Naive thymus-derived CD8-positive, alpha-beta T cell (primary cell): ENCODE measurements at regions not wholly inside any gene's neighbourhood (a gene's known extent, or its start where the extent isn't known, plus 50 kb on each side); places are given as distances from the start of the nearest gene placed in this dataset.
A peak's percentile ranks its signal among the peaks of the same experiment; 100 is the strongest.

Experiments
- ATAC-seq, 2 donors: fragments of 150-1000 bp; cut with Tn5 transposase in 1 of 2; sonication (Bioruptor Pico), chemical (Tn5 transposase) in 1 of 2; 1 replicate in 1 of 2; 2 replicates in 1 of 2; pipeline ENCODE4 v1.10.0; 2021; ENCODE audit warnings: mild to moderate bottlenecking in 2 of 2, moderate library complexity in 2 of 2
- POLR2A ChIA-PET: fragments of 350-600 bp; sonication (Branson Sonifier 250); formaldehyde crosslinking; loops from one replicate; lab custom pipeline; 2021; ENCODE audit warnings: antibody characterized with exemption; lab: Charles Lee
- DNase-seq, 10 donors: peaks; one replicate each; pipeline versions ENCODE4 v3.0.0 to v3.0.0-alpha.2; 2020 to 2022
- H3K27ac Mint-ChIP-seq, 10 donors: one replicate each; pipeline ENCODE4 v1.8.0; 2020 to 2022; ENCODE audit warnings: mild to moderate bottlenecking in 10 of 10, mixed read lengths in 10 of 10, moderate library complexity in 4 of 10, inconsistent platforms in 1 of 10
- H3K27me3 Mint-ChIP-seq, 5 donors: one replicate each; pipeline ENCODE4 v1.8.0; 2021 to 2022; ENCODE audit warnings: mixed read lengths in 5 of 5
- H3K36me3 Mint-ChIP-seq, 3 donors: one replicate each; pipeline ENCODE4 v1.8.0; 2020 to 2022; ENCODE audit warnings: mixed read lengths in 3 of 3, mild to moderate bottlenecking in 2 of 3, inconsistent platforms in 1 of 3
- H3K4me1 Mint-ChIP-seq, 4 donors: one replicate each; pipeline ENCODE4 v1.8.0; 2021 to 2022; ENCODE audit warnings: mixed read lengths in 4 of 4
- H3K4me3 Mint-ChIP-seq, 10 donors: one replicate each; pipeline ENCODE4 v1.8.0; 2020 to 2022; ENCODE audit warnings: mild to moderate bottlenecking in 10 of 10, mixed read lengths in 10 of 10, moderate library complexity in 6 of 10, inconsistent platforms in 1 of 10
- H3K9me3 Mint-ChIP-seq, 9 donors: one replicate each; pipeline ENCODE4 v1.8.0; 2020 to 2022; ENCODE audit warnings: mixed read lengths in 9 of 9, mild to moderate bottlenecking in 3 of 9, inconsistent platforms in 1 of 9, moderate library complexity in 1 of 9

- peaks cover 0 to 7% (median 4%) of the 10 kb centered on the region in 5 donors for H3K27me3 Mint-ChIP-seq
- H3K9me3 Mint-ChIP-seq = peaks cover 0 to 2% (median 0%) of the 10 kb centered on the region in 9 donors
- H3K27ac Mint-ChIP-seq = no peak overlapping the region
- ATAC-seq = no peak
- DNase-seq = no peak
- no peak overlapping the region for H3K4me3 Mint-ChIP-seq
- no peaks in the 10 kb centered on the region for H3K36me3 Mint-ChIP-seq
- H3K4me1 Mint-ChIP-seq = no peaks in the 10 kb centered on the region
- POLR2A ChIA-PET = no interaction called here
Observed at GRCh38 chr4:114191496-114191895, 212.0 kb upstream of the ARSJ start.

GRCh38 chr4:114192854-114193253, 213.4 kb upstream of the ARSJ start:
- POLR2A ChIA-PET = no interaction called here
- H3K4me3 Mint-ChIP-seq = no peak overlapping the region
- H3K4me1 Mint-ChIP-seq = no peaks in the 10 kb centered on the region
- peak overlapping the region in 1 of 10 donors; percentile 14 for H3K27ac Mint-ChIP-seq
- ATAC-seq = no peak
- peaks cover 0 to 7% (median 4%) of the 10 kb centered on the region in 5 donors for H3K27me3 Mint-ChIP-seq
- DNase-seq = no peak
- H3K9me3 Mint-ChIP-seq = peaks cover 0 to 2% (median 0%) of the 10 kb centered on the region in 9 donors
- H3K36me3 Mint-ChIP-seq = no peaks in the 10 kb centered on the region

DNA sequence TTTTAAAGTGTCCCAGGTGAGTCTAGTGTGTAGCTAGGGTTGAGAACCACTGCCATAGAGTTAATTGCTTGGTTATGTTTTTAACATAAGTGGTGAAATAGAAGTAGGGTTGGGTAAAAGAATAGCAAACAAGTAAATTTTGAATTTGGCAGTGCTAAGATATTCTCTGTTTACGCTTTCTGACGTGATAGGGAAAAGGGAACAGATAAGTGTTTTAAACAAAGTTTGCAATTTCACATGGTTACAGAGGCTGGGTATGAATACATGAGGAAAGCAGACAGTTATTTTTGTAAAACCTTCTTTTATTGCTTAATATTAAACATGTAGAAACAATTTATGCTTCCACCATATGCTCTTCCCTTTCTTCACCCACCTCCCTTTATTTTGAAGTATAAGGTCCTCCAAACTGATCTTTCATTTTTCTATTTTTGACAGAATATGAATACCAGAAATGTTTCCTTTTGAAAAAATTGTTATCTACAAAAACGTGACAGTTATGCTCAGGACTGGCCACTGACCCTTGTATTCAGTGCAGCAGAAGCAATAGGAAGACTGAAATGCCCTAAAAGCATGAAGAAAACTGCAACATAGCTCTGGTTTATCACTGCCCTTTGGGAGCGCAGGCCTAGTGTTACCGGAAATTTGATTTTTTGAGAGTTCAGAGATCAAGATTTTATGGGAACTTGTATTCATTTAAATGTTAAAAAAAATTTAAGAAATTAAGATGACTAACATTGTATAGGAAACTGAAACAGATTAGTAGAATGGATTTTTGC, 214.4 kb upstream of the ARSJ start:
- Mint-ChIP-seq H3K4me3 (no peak overlapping the region), H3K27ac (no peak overlapping the region), H3K4me1 (no peaks in the 10 kb centered on the region), H3K27me3 (peaks cover 0 to 7% (median 4%) of the 10 kb centered on the region in 5 donors), H3K36me3 (no peaks in the 10 kb centered on the region), H3K9me3 (peaks cover 0 to 2% (median 0%) of the 10 kb centered on the region in 9 donors)
- DNase-seq = no peak
- POLR2A ChIA-PET = no interaction called here
- no peak for ATAC-seq

DNA sequence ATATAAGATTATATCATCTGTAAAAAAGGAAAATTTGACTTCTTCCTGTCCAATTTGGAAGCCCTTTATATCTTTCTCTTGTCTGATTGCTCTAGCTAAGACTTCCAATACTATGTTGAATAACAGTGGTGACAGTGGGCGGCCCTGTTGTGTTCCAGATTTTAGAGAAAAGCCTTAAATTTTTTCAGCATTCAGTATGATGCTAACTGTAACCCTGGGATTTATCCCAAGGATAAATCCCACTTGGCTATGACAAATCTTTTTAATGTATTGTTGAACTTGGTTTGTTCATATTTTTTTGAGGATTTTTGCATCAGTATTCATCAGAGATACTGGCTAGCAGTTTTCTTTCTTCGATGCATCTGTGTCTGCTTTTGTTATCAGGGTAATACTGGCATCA, 217.2 kb upstream of the ARSJ start:
- POLR2A ChIA-PET = no interaction called here
- Mint-ChIP-seq H3K27me3 (peaks cover 5 to 16% (median 6%) of the 10 kb centered on the region in 5 donors), H3K36me3 (no peaks in the 10 kb centered on the region), H3K4me3 (no peak overlapping the region), H3K27ac (no peak overlapping the region), H3K4me1 (no peaks in the 10 kb centered on the region), H3K9me3 (no peaks in the 10 kb centered on the region)
- no peak for ATAC-seq
- DNase-seq = no peak

DNA sequence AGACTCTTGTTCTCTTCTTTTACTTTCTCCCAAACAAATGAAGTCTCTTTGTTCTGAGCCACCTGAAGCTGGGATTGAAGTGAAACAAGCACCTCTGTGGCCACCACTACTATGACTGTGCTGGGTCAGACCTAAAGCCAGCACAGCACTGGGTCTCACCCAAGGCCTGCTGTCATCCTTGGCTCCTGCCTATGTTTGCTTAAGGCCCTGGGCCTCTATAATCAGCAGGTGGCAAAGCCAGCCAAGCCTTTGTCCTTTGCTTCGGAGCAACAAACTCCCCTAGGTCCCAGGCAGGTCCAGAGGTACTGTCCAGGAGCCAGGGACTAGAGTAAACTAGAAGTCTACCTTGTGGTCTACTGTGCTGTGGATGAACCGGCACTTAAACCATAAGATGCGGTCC, 220.6 kb upstream of the ARSJ start:
- H3K4me1 Mint-ChIP-seq = no peaks in the 10 kb centered on the region
- peaks cover 5 to 16% (median 9%) of the 10 kb centered on the region in 5 donors for H3K27me3 Mint-ChIP-seq
- H3K9me3 Mint-ChIP-seq = no peaks in the 10 kb centered on the region
- ATAC-seq = no peak
- H3K4me3 Mint-ChIP-seq = no peak overlapping the region
- H3K27ac Mint-ChIP-seq = no peak overlapping the region
- DNase-seq = no peak
- no peaks in the 10 kb centered on the region for H3K36me3 Mint-ChIP-seq
- POLR2A ChIA-PET = no interaction called here

- no peaks in the 10 kb centered on the region for H3K36me3 Mint-ChIP-seq
- H3K27ac Mint-ChIP-seq = no peak overlapping the region
- no peaks in the 10 kb centered on the region for H3K4me1 Mint-ChIP-seq
- POLR2A ChIA-PET = no interaction called here
- ATAC-seq (no peak), DNase-seq (no peak)
- no peak overlapping the region for H3K4me3 Mint-ChIP-seq
- H3K9me3 Mint-ChIP-seq = no peaks in the 10 kb centered on the region
- H3K27me3 Mint-ChIP-seq = peaks cover 5 to 27% (median 9%) of the 10 kb centered on the region in 5 donors
Observed at GRCh38 chr4:114205261-114205660, 225.8 kb upstream of the ARSJ start.

DNA sequence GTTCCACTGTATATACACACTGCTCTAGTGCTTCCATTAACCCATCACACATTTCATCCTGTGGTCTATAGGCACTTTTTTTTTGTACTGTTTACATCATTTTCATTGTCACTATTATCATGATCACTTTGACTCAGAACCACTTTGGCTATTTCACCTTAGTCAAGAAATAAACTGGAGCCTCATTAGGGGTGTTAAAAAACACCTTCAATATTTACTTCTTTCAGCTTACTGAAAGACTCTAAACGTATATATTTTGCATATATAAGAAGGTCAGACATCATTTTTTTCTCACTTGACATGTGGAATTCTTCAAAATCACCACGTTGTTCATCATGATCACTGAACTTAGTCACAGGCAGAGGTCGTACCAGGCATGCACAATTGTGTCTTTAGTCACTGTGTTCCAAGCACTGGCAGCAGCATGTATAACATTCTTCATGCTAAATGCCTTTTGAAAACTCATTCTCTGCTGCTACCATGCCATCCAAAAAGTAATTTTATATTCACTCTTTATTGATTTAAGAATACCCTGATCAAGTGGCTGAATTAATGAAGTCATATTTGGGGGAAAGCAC, 229.2 kb upstream of the ARSJ start:
- no peak for DNase-seq
- Mint-ChIP-seq H3K27me3 (peaks cover 3 to 20% (median 7%) of the 10 kb centered on the region in 5 donors), H3K4me1 (no peaks in the 10 kb centered on the region), H3K4me3 (no peak overlapping the region), H3K36me3 (no peaks in the 10 kb centered on the region), H3K9me3 (no peaks in the 10 kb centered on the region), H3K27ac (no peak overlapping the region)
- ATAC-seq = no peak
- POLR2A ChIA-PET = no interaction called here

GRCh38 chr4:114209584-114209983, 230.1 kb upstream of the ARSJ start:
- Mint-ChIP-seq H3K9me3 (peaks cover 0 to 2% (median 0%) of the 10 kb centered on the region in 9 donors), H3K27me3 (peaks cover 0 to 20% (median 4%) of the 10 kb centered on the region in 5 donors), H3K36me3 (peaks cover 0 to 2% (median 0%) of the 10 kb centered on the region in 3 donors), H3K27ac (no peak overlapping the region), H3K4me1 (no peaks in the 10 kb centered on the region), H3K4me3 (no peak overlapping the region)
- no peak for DNase-seq
- no peak for ATAC-seq
- POLR2A ChIA-PET = no interaction called here

- no peaks in the 10 kb centered on the region for H3K4me1 Mint-ChIP-seq
- H3K27ac Mint-ChIP-seq = no peak overlapping the region
- DNase-seq = no peak
- POLR2A ChIA-PET = no interaction called here
- no peak for ATAC-seq
- H3K27me3 Mint-ChIP-seq = peaks cover 0 to 10% (median 4%) of the 10 kb centered on the region in 5 donors
- H3K9me3 Mint-ChIP-seq = peaks cover 0 to 3% (median 0%) of the 10 kb centered on the region in 9 donors
- H3K4me3 Mint-ChIP-seq = no peak overlapping the region
- peaks cover 0 to 2% (median 0%) of the 10 kb centered on the region in 3 donors for H3K36me3 Mint-ChIP-seq
Observed at GRCh38 chr4:114211556-114211955, 232.1 kb upstream of the ARSJ start.

- Mint-ChIP-seq H3K36me3 (peaks cover 0 to 2% (median 0%) of the 10 kb centered on the region in 3 donors), H3K4me1 (no peaks in the 10 kb centered on the region), H3K27me3 (peaks cover 2 to 11% (median 6%) of the 10 kb centered on the region in 5 donors), H3K27ac (no peak overlapping the region), H3K9me3 (peaks cover 0 to 3% (median 0%) of the 10 kb centered on the region in 9 donors), H3K4me3 (no peak overlapping the region)
- POLR2A ChIA-PET = no interaction called here
- DNase-seq (no peak), ATAC-seq (no peak)
Observed at GRCh38 chr4:114217150-114217817, 237.8 kb upstream of the ARSJ start.

DNA sequence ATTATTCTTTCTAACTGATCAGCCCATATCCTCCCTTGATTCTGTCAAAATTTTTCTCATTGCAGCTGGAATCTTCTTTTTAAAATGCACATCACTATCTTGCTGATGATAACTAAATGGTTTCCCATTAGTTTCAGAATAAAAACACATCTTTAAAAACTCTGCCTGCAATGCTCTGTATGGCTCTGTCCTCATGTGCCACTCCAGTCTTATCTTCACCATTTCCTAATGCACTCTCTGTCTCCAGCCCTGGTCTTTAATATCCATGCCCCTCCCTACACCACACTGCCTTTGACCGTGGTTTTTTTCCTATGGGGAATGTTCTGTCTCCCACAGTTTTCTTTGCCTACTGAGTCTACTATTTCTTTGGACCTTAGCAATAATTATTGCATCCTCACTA, 244.1 kb upstream of the ARSJ start:
- ATAC-seq = no peak
- Mint-ChIP-seq H3K27ac (no peak overlapping the region), H3K4me1 (no peaks in the 10 kb centered on the region), H3K27me3 (no peaks in the 10 kb centered on the region), H3K9me3 (no peaks in the 10 kb centered on the region), H3K36me3 (no peaks in the 10 kb centered on the region), H3K4me3 (no peak overlapping the region)
- POLR2A ChIA-PET = no interaction called here
- DNase-seq = no peak

GRCh38 chr4:114225436-114225835, 246.0 kb upstream of the ARSJ start:
- Mint-ChIP-seq H3K9me3 (no peaks in the 10 kb centered on the region), H3K36me3 (no peaks in the 10 kb centered on the region), H3K27ac (no peak overlapping the region), H3K27me3 (no peaks in the 10 kb centered on the region), H3K4me3 (no peak overlapping the region), H3K4me1 (no peaks in the 10 kb centered on the region)
- DNase-seq = no peak
- POLR2A ChIA-PET = no interaction called here
- no peak for ATAC-seq

DNA sequence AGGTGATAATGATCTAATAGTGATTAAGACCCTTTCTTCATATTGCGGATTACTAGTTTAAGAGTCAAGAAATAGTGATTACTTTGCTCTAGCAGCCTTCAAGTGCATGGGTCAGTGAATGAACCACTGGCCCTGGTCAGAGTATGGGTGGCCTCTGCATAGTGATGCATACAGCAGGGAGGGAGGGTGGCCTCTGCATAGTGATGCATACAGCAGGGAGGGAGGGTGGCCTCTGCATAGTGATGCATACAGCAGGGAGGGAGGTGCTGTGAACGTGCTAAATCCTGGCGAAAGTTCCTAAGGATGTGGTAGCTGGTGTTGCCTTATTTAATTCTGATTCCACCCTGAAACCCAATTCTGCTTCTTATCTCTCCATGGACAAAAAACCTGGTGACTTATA, 246.7 kb upstream of the ARSJ start:
- Mint-ChIP-seq H3K27ac (no peak overlapping the region), H3K36me3 (no peaks in the 10 kb centered on the region), H3K9me3 (no peaks in the 10 kb centered on the region), H3K4me1 (no peaks in the 10 kb centered on the region), H3K27me3 (peaks cover 0 to 3% (median 0%) of the 10 kb centered on the region in 5 donors), H3K4me3 (no peak overlapping the region)
- POLR2A ChIA-PET = no interaction called here
- ATAC-seq (no peak), DNase-seq (no peak)
